CD14-positive monocyte (primary cell): ENCODE measurements at regions not wholly inside any gene's neighbourhood (a gene's known extent, or its start where the extent isn't known, plus 50 kb on each side); places are given as distances from the start of the nearest gene placed in this dataset.

ENCODE experiments used
- DNase-seq, 3 donors: peaks; one replicate each; pipeline ENCODE4 v3.0.0-alpha.2; 2011 to 2022
- H2AFZ ChIP-seq: 2 replicates; pipeline ENCODE4 v1.6.0; 2012; ENCODE audit warnings: mild to moderate bottlenecking, low read depth, low read length, inconsistent platforms; ENCODE audit not compliant: insufficient read depth, poor library complexity, severe bottlenecking
- H3K27ac ChIP-seq, 2 donors: 1 replicate in 1 of 2; 2 replicates in 1 of 2; pipeline ENCODE4 v1.5.1; 2012 to 2013; ENCODE audit warnings: low read length in 2 of 2, control low read depth in 1 of 2, inconsistent platforms in 1 of 2, low read depth in 1 of 2, mild to moderate bottlenecking in 1 of 2
- H3K27me3 ChIP-seq, 2 donors: one replicate each; pipeline versions ENCODE4 v1.6.0 to v1.6.1; 2011 to 2013; ENCODE audit warnings: low read length in 2 of 2; ENCODE audit not compliant: control insufficient read depth in 2 of 2, insufficient read depth in 2 of 2
- H3K36me3 ChIP-seq, 2 donors: replicated peaks in 1 of 2; 1 replicate in 1 of 2; 2 replicates in 1 of 2; pipeline versions ENCODE4 v1.5.1 to v1.6.1; 2012 to 2013; ENCODE audit warnings: low read length in 2 of 2, control low read depth in 1 of 2, inconsistent platforms in 1 of 2, mild to moderate bottlenecking in 1 of 2; ENCODE audit not compliant: insufficient read depth in 2 of 2, control insufficient read depth in 1 of 2
- H3K4me1 ChIP-seq, 2 donors: 1 replicate in 1 of 2; 2 replicates in 1 of 2; pipeline versions ENCODE4 v1.5.1 to v1.6.1; 2012 to 2013; ENCODE audit warnings: low read length in 2 of 2, control low read depth in 1 of 2, inconsistent platforms in 1 of 2, mild to moderate bottlenecking in 1 of 2, moderate library complexity in 1 of 2; ENCODE audit not compliant: insufficient read depth in 2 of 2, control insufficient read depth in 1 of 2
- H3K4me2 ChIP-seq: replicated peaks from 2 replicates; pipeline ENCODE3; 2012; ENCODE audit warnings: low read length, moderate library complexity, mild to moderate bottlenecking; ENCODE audit not compliant: poor library complexity, severe bottlenecking; ENCODE audit errors: extremely low read depth
- H3K4me3 ChIP-seq, 3 experiments: fragments of 200-600 bp in 1 of 3; sonication (generic) in 1 of 3; replicated peaks in 1 of 3; 1 replicate in 2 of 3; 2 replicates in 1 of 3; pipeline ENCODE4 v1.5.1; 2011 to 2013; ENCODE audit warnings: low read length in 3 of 3, mild to moderate bottlenecking in 3 of 3, control low read depth in 2 of 3, low read depth in 2 of 3, inconsistent platforms in 1 of 3, moderate library complexity in 1 of 3
- H3K79me2 ChIP-seq: 2 replicates; pipeline ENCODE4 v1.6.0; 2012; ENCODE audit warnings: mild to moderate bottlenecking, control low read depth, inconsistent platforms, low read length, moderate library complexity; ENCODE audit not compliant: insufficient read depth
- H3K9ac ChIP-seq: 2 replicates; pipeline ENCODE4 v1.6.0; 2017; ENCODE audit warnings: low read length, mild to moderate bottlenecking; ENCODE audit not compliant: insufficient read depth, poor library complexity, severe bottlenecking
- H3K9me3 ChIP-seq, 2 donors: replicated peaks in 1 of 2; 1 replicate in 1 of 2; 2 replicates in 1 of 2; pipeline versions ENCODE4 v1.5.1 to v1.6.1; 2012 to 2013; ENCODE audit warnings: low read length in 2 of 2, control low read depth in 1 of 2; ENCODE audit not compliant: control insufficient read depth in 1 of 2, insufficient read depth in 1 of 2
- H4K20me1 ChIP-seq: 2 replicates; pipeline ENCODE4 v1.6.0; 2012; ENCODE audit warnings: mild to moderate bottlenecking, low read length, control low read depth, moderate library complexity; ENCODE audit not compliant: insufficient read depth
- H3K27ac Mint-ChIP-seq, 7 donors: one replicate each; pipeline ENCODE4 v1.8.0; 2020; ENCODE audit warnings: mild to moderate bottlenecking in 7 of 7, mixed read lengths in 7 of 7, moderate library complexity in 6 of 7, inconsistent platforms in 2 of 7
- H3K27me3 Mint-ChIP-seq, 3 donors: one replicate each; pipeline ENCODE4 v1.8.0; 2021 to 2022; ENCODE audit warnings: low read depth in 3 of 3, mild to moderate bottlenecking in 3 of 3, mixed read lengths in 3 of 3, moderate library complexity in 3 of 3, inconsistent platforms in 1 of 3
- H3K36me3 Mint-ChIP-seq, 2 donors: one replicate each; pipeline ENCODE4 v1.8.0; 2020; ENCODE audit warnings: mixed read lengths in 2 of 2, inconsistent platforms in 1 of 2, mild to moderate bottlenecking in 1 of 2
- H3K4me1 Mint-ChIP-seq: one replicate; pipeline ENCODE4 v1.8.0; 2020; ENCODE audit warnings: mild to moderate bottlenecking, mixed read lengths
- H3K4me3 Mint-ChIP-seq, 2 donors: one replicate each; pipeline ENCODE4 v1.8.0; 2020; ENCODE audit warnings: mild to moderate bottlenecking in 2 of 2, mixed read lengths in 2 of 2, moderate library complexity in 1 of 2
- H3K9me3 Mint-ChIP-seq, 7 donors: one replicate each; pipeline ENCODE4 v1.8.0; 2020 to 2022; ENCODE audit warnings: mixed read lengths in 7 of 7, mild to moderate bottlenecking in 6 of 7, moderate library complexity in 6 of 7, inconsistent platforms in 2 of 7
- CTCF ChIP-seq: fragments of 200-600 bp; IDR thresholded peaks from one replicate; pipeline ENCODE4 v1.8.0; 2022; ENCODE audit warnings: antibody characterized with exemption, mild to moderate bottlenecking
- WGBS: methylation state at CpG from one replicate; pipeline ENCODE4 v1.1.5; 2013; ENCODE audit warnings: missing lambda C conversion rate; ENCODE audit not compliant: insufficient coverage; 5-methylcytosine and 5-hydroxymethylcytosine counted together
- intact Hi-C, 2 donors: fragments of 100-400 bp; cut with micrococcal nuclease; formaldehyde crosslinking; loops; one replicate each; pipeline versions ENCODE4 v1.15.0 to v1.15.1; 2023

GRCh38 chr4:89639395-89639794, 197.6 kb downstream of the SNCA start:
- H3K79me2 ChIP-seq = no peaks in the 10 kb centered on the region
- Mint-ChIP-seq H3K9me3 (no peaks in the 10 kb centered on the region), H3K27me3 (peaks cover 0 to 2% (median 0%) of the 10 kb centered on the region in 3 donors), H3K36me3 (no peaks in the 10 kb centered on the region), H3K4me1 (peaks cover 4% of the 10 kb centered on the region), H3K27ac (no peak overlapping the region), H3K4me3 (no peak overlapping the region)
- H3K4me2 ChIP-seq = no peak overlapping the region
- no peak overlapping the region for H3K9ac ChIP-seq
- no peak overlapping the region for H2AFZ ChIP-seq
- no peaks in the 10 kb centered on the region for H3K4me1 ChIP-seq
- TF ChIP-seq CTCF = no peak
- intact Hi-C loops = no loop called here
- no peaks in the 10 kb centered on the region for H4K20me1 ChIP-seq
- H3K27me3 ChIP-seq = no peaks in the 10 kb centered on the region
- DNase-seq = no peak
- no peak overlapping the region for H3K4me3 ChIP-seq
- no peaks in the 10 kb centered on the region for H3K9me3 ChIP-seq
- no peak overlapping the region for H3K27ac ChIP-seq
- H3K36me3 ChIP-seq = no peaks in the 10 kb centered on the region
- WGBS = 89% methylated on average over 1 of the region's 2 CpGs

GRCh38 chr4:89625599-89626293, 211.2 kb downstream of the SNCA start:
- no peak for DNase-seq
- H2AFZ ChIP-seq = no peak overlapping the region
- Mint-ChIP-seq H3K4me3 (no peak overlapping the region), H3K4me1 (no peaks in the 10 kb centered on the region), H3K36me3 (no peaks in the 10 kb centered on the region), H3K27ac (no peak overlapping the region), H3K27me3 (no peaks in the 10 kb centered on the region), H3K9me3 (peaks cover 0 to 4% (median 1%) of the 10 kb centered on the region in 7 donors)
- H3K27me3 ChIP-seq = no peaks in the 10 kb centered on the region
- H4K20me1 ChIP-seq = no peaks in the 10 kb centered on the region
- H3K9ac ChIP-seq = no peak overlapping the region
- H3K4me1 ChIP-seq = no peaks in the 10 kb centered on the region
- H3K79me2 ChIP-seq = no peaks in the 10 kb centered on the region
- no CpG with 5 or more reads among the region's 1 CpG for WGBS
- intact Hi-C loops = no loop called here
- no peaks in the 10 kb centered on the region for H3K9me3 ChIP-seq
- H3K27ac ChIP-seq = no peak overlapping the region
- no peak overlapping the region for H3K4me2 ChIP-seq
- no peaks in the 10 kb centered on the region for H3K36me3 ChIP-seq
- H3K4me3 ChIP-seq = no peak overlapping the region
- no peak for TF ChIP-seq CTCF
